HepG2 (cell line): ENCODE measurements at regions not wholly inside any gene's neighbourhood (a gene's known extent, or its start where the extent isn't known, plus 50 kb on each side); places are given as distances from the start of the nearest gene placed in this dataset.

Experiments
- ATAC-seq: fragments of 200-7000 bp; cut with Tn5 transposase; 3 replicates; pipeline ENCODE4 v1.9.1; 2020; ENCODE audit warnings: mild to moderate bottlenecking, moderate library complexity
- BruUV-seq: library from RNA; stranded (reverse); fragments of 400-500 nt; replicated peaks from 2 replicates; lab custom pipeline; 2021; lab: Mats Ljungman, UMichigan
- CTCF ChIA-PET: fragments of 300-600 bp; formaldehyde crosslinking; extraction: SDS; loops from one replicate; lab custom pipeline; 2021; ENCODE audit warnings: low total read pairs, inconsistent platforms, low intra/inter-chr PET ratio; lab: Yijun Ruan, JAX
- POLR2A ChIA-PET: fragments of 350-600 bp; sonication (Branson Sonifier 250); formaldehyde crosslinking; loops from one replicate; lab custom pipeline; 2020; ENCODE audit warnings: antibody characterized with exemption, inconsistent platforms; lab: Yijun Ruan, JAX
- DNase-seq: peaks from one replicate; pipeline ENCODE4 v3.0.0-alpha.2; 2015; ENCODE audit warnings: low spot score
- FAIRE-seq: peaks from 3 replicates; lab custom pipeline; 2011; peaks lifted over from hg19 to GRCh38; lab: Jason Lieb, UNC
- H2AFZ ChIP-seq: one replicate; pipeline ENCODE4 v1.6.1; 2011; ENCODE audit warnings: low read length, inconsistent platforms
- H3K27ac ChIP-seq: fragments of 300-600 bp; 3 replicates; pipeline ENCODE4 v1.8.0; 2011; ENCODE audit warnings: mixed run types, mild to moderate bottlenecking, mixed read lengths, low read length, inconsistent platforms; ENCODE audit not compliant: insufficient read depth; ENCODE audit errors: extremely low read length
- H3K27me3 ChIP-seq, 2 experiments: fragments of 200-600 bp in 1 of 2; 2 replicates in 1 of 2; 3 replicates in 1 of 2; pipeline versions ENCODE4 v1.6.0 to v1.8.0; 2011; ENCODE audit warnings: low read length in 2 of 2, mild to moderate bottlenecking in 2 of 2, moderate library complexity in 2 of 2, inconsistent platforms in 1 of 2; ENCODE audit not compliant: insufficient read depth in 2 of 2, control insufficient read depth in 1 of 2
- H3K36me3 ChIP-seq, 2 experiments: fragments of 200-600 bp in 1 of 2; replicated peaks in 1 of 2; 2 replicates in 1 of 2; 3 replicates in 1 of 2; pipeline versions ENCODE4 v1.5.1 to v1.8.0; 2011; ENCODE audit warnings: low read length in 2 of 2, inconsistent platforms in 1 of 2; ENCODE audit not compliant: insufficient read depth in 2 of 2, control insufficient read depth in 1 of 2
- H3K4me1 ChIP-seq: 2 replicates; pipeline ENCODE4 v1.5.1; 2012; ENCODE audit warnings: low read length, inconsistent platforms; ENCODE audit not compliant: insufficient read depth
- H3K4me2 ChIP-seq: 2 replicates; pipeline ENCODE4 v1.6.0; 2011; ENCODE audit warnings: low read depth, low read length, inconsistent platforms
- H3K4me3 ChIP-seq, 3 experiments: fragments of 200-600 bp in 1 of 3; sonication (generic), shearing (Covaris generic) in 1 of 3; replicated peaks in 1 of 3; 2 replicates each; pipeline ENCODE4 v1.5.1; 2011 to 2016; ENCODE audit warnings: low read length in 3 of 3, inconsistent platforms in 2 of 3, low read depth in 2 of 3, mild to moderate bottlenecking in 2 of 3, control low read depth in 1 of 3, mixed read lengths in 1 of 3; ENCODE audit not compliant: insufficient read depth in 1 of 3
- H3K79me2 ChIP-seq: one replicate; pipeline ENCODE4 v1.6.1; 2011; ENCODE audit warnings: low read length, inconsistent platforms; ENCODE audit not compliant: insufficient read depth
- H3K9ac ChIP-seq: 2 replicates; pipeline ENCODE4 v1.6.0; 2011; ENCODE audit warnings: mild to moderate bottlenecking, low read depth, low read length, inconsistent platforms; ENCODE audit not compliant: insufficient read depth
- H3K9me3 ChIP-seq: 2 replicates; pipeline ENCODE4 v1.5.1; 2012; ENCODE audit warnings: mild to moderate bottlenecking, low read length
- H4K20me1 ChIP-seq: 2 replicates; pipeline ENCODE4 v1.6.0; 2011; ENCODE audit warnings: inconsistent platforms, mild to moderate bottlenecking, low read length, moderate library complexity; ENCODE audit not compliant: insufficient read depth
- ARID4A ChIP-seq: sonication (generic); formaldehyde crosslinking; IDR thresholded peaks from 2 replicates; pipeline ENCODE4 v1.5.0; 2020; ENCODE audit warnings: mild to moderate bottlenecking, missing genetic modification reagents, borderline replicate concordance
- CHCHD3 ChIP-seq: sonication (generic); formaldehyde crosslinking; IDR thresholded peaks from 2 replicates; pipeline ENCODE4 v1.8.0; 2022; ENCODE audit warnings: mild to moderate bottlenecking, missing genetic modification reagents, moderate library complexity
- HNF4A ChIP-seq: sonication (generic); formaldehyde crosslinking; IDR thresholded peaks from 2 replicates; pipeline ENCODE4 v1.4.0; 2020; ENCODE audit warnings: missing genetic modification reagents
- HNRNPL ChIP-seq: fragments of 200-400 bp; formaldehyde crosslinking; IDR thresholded peaks from 2 replicates; pipeline ENCODE4 v1.6.1; 2017; ENCODE audit warnings: mild to moderate bottlenecking, low read depth, low read length
- KDM6A ChIP-seq: IDR thresholded peaks from 2 replicates; pipeline ENCODE4 v1.6.1; 2016; ENCODE audit warnings: low read depth
- SMARCC2 ChIP-seq: fragments of 450-650 bp; IDR thresholded peaks from 2 replicates; pipeline ENCODE4 v1.6.1; 2017; ENCODE audit warnings: antibody characterized with exemption, mild to moderate bottlenecking
- SNAPC4 ChIP-seq: sonication (generic); formaldehyde crosslinking; IDR thresholded peaks from 2 replicates; pipeline ENCODE4 v1.4.0; 2020; ENCODE audit warnings: mild to moderate bottlenecking, missing genetic modification reagents
- TMF1 ChIP-seq: sonication (generic); formaldehyde crosslinking; IDR thresholded peaks from 2 replicates; pipeline ENCODE4 v1.8.1; 2022; ENCODE audit warnings: low read depth, missing genetic modification reagents
- ZNF10 ChIP-seq: sonication (generic); formaldehyde crosslinking; IDR thresholded peaks from 2 replicates; pipeline ENCODE4 v1.4.0; 2020; ENCODE audit warnings: mild to moderate bottlenecking, low read depth, missing genetic modification reagents, borderline replicate concordance
- ZNF264 ChIP-seq: sonication (generic); formaldehyde crosslinking; IDR thresholded peaks from 2 replicates; pipeline ENCODE4 v1.4.0; 2020; ENCODE audit warnings: missing genetic modification reagents
- WGBS: methylation state at CpG from one replicate; pipeline ENCODE4 v1.1.6; 2017; ENCODE audit warnings: low lambda C conversion rate; 5-methylcytosine and 5-hydroxymethylcytosine counted together
- in situ Hi-C: cut with HindIII; loops from 2 replicates; pipeline ENCODE4 v1.10.0; 2017; ENCODE audit warnings: low pct_unique_long_range_greater_than_20kb; ENCODE audit not compliant: extremely low pct_ligation_motif_present
- intact Hi-C: fragments of 100-400 bp; cut with micrococcal nuclease; formaldehyde crosslinking; loops from one replicate; pipeline ENCODE4 v1.10.0; 2022; ENCODE audit not compliant: unreplicated experiment

GRCh38 chr3:152084441-152085158 is 184.1 kb upstream of the MBNL1 start:
- Histone ChIP-seq H3K4me1 (no peaks in the 10 kb centered on the region), H4K20me1 (no peaks in the 10 kb centered on the region), H3K36me3 (no peaks in the 10 kb centered on the region), H3K4me3 (no peak overlapping the region), H3K27ac (no peak overlapping the region), H3K9me3 (no peaks in the 10 kb centered on the region), H3K79me2 (no peaks in the 10 kb centered on the region), H3K4me2 (no peak overlapping the region), H2AFZ (no peak overlapping the region), H3K9ac (no peak overlapping the region), H3K27me3 (no peaks in the 10 kb centered on the region)
- TF ChIP-seq KDM6A (CRISPR knock-in tag) = no peak
- no peak for ATAC-seq
- CTCF ChIA-PET = no interaction called here
- 15% methylated on average over 2 of the region's 2 CpGs for WGBS
- FAIRE-seq = no peak
- no peak for DNase-seq
- intact Hi-C loops (no loop called here), in situ Hi-C loops (no loop called here)
- no TSS peak for BruUV-seq
- POLR2A ChIA-PET = no interaction called here

GRCh38 chr3:152087153-152087552 is 181.6 kb upstream of the MBNL1 start:
- no peaks in the 10 kb centered on the region for H3K4me1 ChIP-seq
- no peak overlapping the region for H2AFZ ChIP-seq
- H3K27ac ChIP-seq = no peak overlapping the region
- in situ Hi-C loops (no loop called here), intact Hi-C loops (no loop called here)
- no peaks in the 10 kb centered on the region for H4K20me1 ChIP-seq
- no peak overlapping the region for H3K4me3 ChIP-seq
- BruUV-seq = no TSS peak
- H3K9ac ChIP-seq = no peak overlapping the region
- no peak for FAIRE-seq
- H3K4me2 ChIP-seq = no peak overlapping the region
- no peaks in the 10 kb centered on the region for H3K36me3 ChIP-seq
- ChIA-PET POLR2A (no interaction called here), CTCF (no interaction called here)
- no peaks in the 10 kb centered on the region for H3K9me3 ChIP-seq
- DNase-seq = no peak
- no peaks in the 10 kb centered on the region for H3K27me3 ChIP-seq
- H3K79me2 ChIP-seq = no peaks in the 10 kb centered on the region
- no peak for ATAC-seq
- TF ChIP-seq HNRNPL (no peak), TMF1 (CRISPR knock-in tag) (no peak), SNAPC4 (CRISPR knock-in tag) (no peak), CHCHD3 (no peak), ZNF264 (CRISPR knock-in tag) (no peak), HNF4A (CRISPR knock-in tag) (no peak), ARID4A (CRISPR knock-in tag) (no peak), ZNF10 (CRISPR knock-in tag) (no peak), SMARCC2 (no peak)
